ENCODE measurements at regions not wholly inside any gene's neighbourhood (a gene's known extent, or its start where the extent isn't known, plus 50 kb on each side); places are given as distances from the start of the nearest gene placed in this dataset.

DNA sequence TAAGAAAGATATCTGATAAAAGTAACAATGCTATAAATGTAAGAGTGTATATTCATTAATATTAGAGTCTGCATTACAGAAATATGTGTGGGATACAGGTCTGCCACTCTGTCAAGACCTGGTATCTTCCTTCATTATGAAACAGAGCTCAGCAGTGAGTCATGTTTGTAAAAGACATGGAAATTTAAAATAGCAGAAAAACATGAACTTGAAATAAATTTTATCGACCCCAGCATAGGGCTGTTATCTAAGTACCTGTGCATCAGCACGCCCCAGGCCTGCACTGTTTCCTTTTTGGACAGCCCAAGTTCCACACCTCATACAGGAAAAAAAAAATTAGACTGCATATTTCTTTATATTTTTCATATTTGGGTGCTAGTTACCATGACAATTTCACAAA lies 58.0 kb upstream of the ZPBP start:
- Histone ChIP-seq H3K27ac (ENCODE audit: extremely low read length, insufficient read depth, low read length) (no peak overlapping the region), H3K4me1 (ENCODE audit: insufficient read depth, low read length) (no peaks in the 10 kb centered on the region), H3K36me3 (replicated peaks in 1 of 2; ENCODE audit: control insufficient read depth in 1 of 2, insufficient read depth in 2 of 2, low read length in 2 of 2) (no peaks in the 10 kb centered on the region), H3K79me2 (ENCODE audit: insufficient read depth, low read length) (no peaks in the 10 kb centered on the region), H2AFZ (ENCODE audit: low read length) (no peak overlapping the region), H3K9ac (ENCODE audit: insufficient read depth, low read depth, low read length) (no peak overlapping the region), H3K9me3 (ENCODE audit: low read length) (no peaks in the 10 kb centered on the region), H3K27me3 (ENCODE audit: control insufficient read depth in 1 of 2, insufficient read depth in 2 of 2, low read length in 2 of 2) (0 out of 5 replicates have a peak, but pooled peaks cover 0 to 3% of the 10 kb centered on the region in 2 experiments), H3K4me3 (replicated peaks in 1 of 3; ENCODE audit: insufficient read depth in 1 of 3, low read depth in 2 of 3, low read length in 3 of 3) (no peak overlapping the region), H4K20me1 (ENCODE audit: insufficient read depth, low read length) (no peaks in the 10 kb centered on the region), H3K4me2 (ENCODE audit: low read depth, low read length) (no peak overlapping the region)
- TF ChIP-seq FLYWCH1 (CRISPR knock-in tag; IDR thresholded peaks at IDR 0.05) (no peak), FOXP1 (IDR thresholded peaks at IDR 0.05) (no peak), FOXP1 (CRISPR knock-in tag; IDR thresholded peaks at IDR 0.05) (no peak), ZNF343 (CRISPR knock-in tag; IDR thresholded peaks at IDR 0.05) (no peak), CBFB (CRISPR knock-in tag; IDR thresholded peaks at IDR 0.05) (no peak), ZNF263 (CRISPR knock-in tag; IDR thresholded peaks at IDR 0.05) (no peak), TRIM24 (CRISPR knock-in tag; IDR thresholded peaks at IDR 0.05) (no peak)
- ATAC-seq: no peak
- in situ Hi-C loops (cut with HindIII; ENCODE audit: extremely low pct_ligation_motif_present, low pct_unique_long_range_greater_than_20kb) (no loop called here), intact Hi-C loops (cut with micrococcal nuclease; ENCODE audit: unreplicated experiment) (no loop called here)
- ChIA-PET CTCF (ENCODE audit: low intra/inter-chr PET ratio, low total read pairs) (no interaction called here), POLR2A (no interaction called here)
- BruUV-seq (replicated peaks): no TSS peak
- FAIRE-seq: no peak
- no peak for DNase-seq (ENCODE audit: low spot score)
- 5% methylated on average over 2 of the region's 2 CpGs for WGBS (ENCODE audit: low lambda C conversion rate)

DNA sequence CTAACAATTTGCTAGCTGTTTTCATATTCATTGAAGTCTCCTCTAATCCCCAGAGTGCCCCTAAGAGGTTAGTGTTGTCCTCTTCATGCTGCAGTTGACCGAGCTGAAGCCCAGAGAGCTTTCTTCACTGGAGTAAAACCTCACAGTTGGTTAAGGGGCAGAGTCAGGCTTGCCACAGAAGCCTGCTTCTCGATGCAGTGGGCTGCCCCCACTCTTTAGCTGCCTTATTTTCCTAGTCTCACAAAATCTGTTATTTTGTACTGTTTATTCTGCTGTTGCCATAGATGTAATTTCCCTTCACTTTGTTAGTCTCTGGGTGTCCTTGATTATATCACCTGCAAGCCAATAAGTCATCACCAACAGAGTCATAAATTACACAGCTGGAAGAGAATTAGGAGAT lies 56.3 kb upstream of the ZPBP start:
- in situ Hi-C loops (cut with HindIII; ENCODE audit: extremely low pct_ligation_motif_present, low pct_unique_long_range_greater_than_20kb) (loop anchor here (10.0 to 25.0 kb wide), 2 partner anchors 265 to 538 kb away; no protein-coding TSS in a partner anchor), intact Hi-C loops (cut with micrococcal nuclease; ENCODE audit: unreplicated experiment) (no loop called here)
- Histone ChIP-seq H3K9me3 (ENCODE audit: low read length) (no peaks in the 10 kb centered on the region), H3K4me1 (ENCODE audit: insufficient read depth, low read length) (no peaks in the 10 kb centered on the region), H4K20me1 (ENCODE audit: insufficient read depth, low read length) (no peaks in the 10 kb centered on the region), H2AFZ (ENCODE audit: low read length) (no peak overlapping the region), H3K4me2 (ENCODE audit: low read depth, low read length) (no peak overlapping the region), H3K27ac (ENCODE audit: extremely low read length, insufficient read depth, low read length) (no peak overlapping the region), H3K9ac (ENCODE audit: insufficient read depth, low read depth, low read length) (no peak overlapping the region), H3K27me3 (ENCODE audit: control insufficient read depth in 1 of 2, insufficient read depth in 2 of 2, low read length in 2 of 2) (0 out of 5 replicates have a peak, but pooled peaks cover 0 to 3% of the 10 kb centered on the region in 2 experiments), H3K79me2 (ENCODE audit: insufficient read depth, low read length) (no peaks in the 10 kb centered on the region), H3K36me3 (replicated peaks in 1 of 2; ENCODE audit: control insufficient read depth in 1 of 2, insufficient read depth in 2 of 2, low read length in 2 of 2) (no peaks in the 10 kb centered on the region), H3K4me3 (replicated peaks in 1 of 3; ENCODE audit: insufficient read depth in 1 of 3, low read depth in 2 of 3, low read length in 3 of 3) (no peak overlapping the region)
- ChIA-PET POLR2A (no interaction called here), CTCF (ENCODE audit: low intra/inter-chr PET ratio, low total read pairs) (no interaction called here)
- 0% methylated on average over 2 of the region's 2 CpGs for WGBS (ENCODE audit: low lambda C conversion rate)
- no TSS peak for BruUV-seq (replicated peaks)
- FAIRE-seq: no peak
- DNase-seq (ENCODE audit: low spot score): no peak
- ATAC-seq: no peak
- TF ChIP-seq FIP1L1 (IDR thresholded peaks at IDR 0.05; ENCODE audit: borderline replicate concordance, insufficient read depth, low read depth, low read length) (no peak), ZNF350 (CRISPR knock-in tag; IDR thresholded peaks at IDR 0.05; ENCODE audit: borderline replicate concordance, low read depth) (no peak), CBX1 (IDR thresholded peaks at IDR 0.05; ENCODE audit: low read depth) (no peak), CENPT (CRISPR knock-in tag; IDR thresholded peaks at IDR 0.05; ENCODE audit: low read depth) (no peak), ZNF354B (CRISPR knock-in tag; IDR thresholded peaks at IDR 0.05) (no peak), SRF (IDR thresholded peaks at IDR 0.05; ENCODE audit: low read depth, low read length) (no peak), ZFX (CRISPR knock-in tag; IDR thresholded peaks at IDR 0.05; ENCODE audit: low read depth) (no peak), TBX2 (CRISPR knock-in tag; IDR thresholded peaks at IDR 0.05; ENCODE audit: borderline replicate concordance) (no peak)
- TF ChIP-seq, protein P1, sequence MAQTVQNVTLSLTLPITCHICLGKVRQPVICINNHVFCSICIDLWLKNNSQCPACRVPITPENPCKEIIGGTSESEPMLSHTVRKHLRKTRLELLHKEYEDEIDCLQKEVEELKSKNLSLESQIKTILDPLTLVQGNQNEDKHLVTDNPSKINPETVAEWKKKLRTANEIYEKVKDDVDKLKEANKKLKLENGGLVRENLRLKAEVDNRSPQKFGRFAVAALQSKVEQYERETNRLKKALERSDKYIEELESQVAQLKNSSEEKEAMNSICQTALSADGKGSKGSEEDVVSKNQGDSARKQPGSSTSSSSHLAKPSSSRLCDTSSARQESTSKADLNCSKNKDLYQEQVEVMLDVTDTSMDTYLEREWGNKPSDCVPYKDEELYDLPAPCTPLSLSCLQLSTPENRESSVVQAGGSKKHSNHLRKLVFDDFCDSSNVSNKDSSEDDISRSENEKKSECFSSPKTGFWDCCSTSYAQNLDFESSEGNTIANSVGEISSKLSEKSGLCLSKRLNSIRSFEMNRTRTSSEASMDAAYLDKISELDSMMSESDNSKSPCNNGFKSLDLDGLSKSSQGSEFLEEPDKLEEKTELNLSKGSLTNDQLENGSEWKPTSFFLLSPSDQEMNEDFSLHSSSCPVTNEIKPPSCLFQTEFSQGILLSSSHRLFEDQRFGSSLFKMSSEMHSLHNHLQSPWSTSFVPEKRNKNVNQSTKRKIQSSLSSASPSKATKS (CRISPR knock-in tag; IDR thresholded peaks at IDR 0.05): no peak
- TF ChIP-seq, protein P2, sequence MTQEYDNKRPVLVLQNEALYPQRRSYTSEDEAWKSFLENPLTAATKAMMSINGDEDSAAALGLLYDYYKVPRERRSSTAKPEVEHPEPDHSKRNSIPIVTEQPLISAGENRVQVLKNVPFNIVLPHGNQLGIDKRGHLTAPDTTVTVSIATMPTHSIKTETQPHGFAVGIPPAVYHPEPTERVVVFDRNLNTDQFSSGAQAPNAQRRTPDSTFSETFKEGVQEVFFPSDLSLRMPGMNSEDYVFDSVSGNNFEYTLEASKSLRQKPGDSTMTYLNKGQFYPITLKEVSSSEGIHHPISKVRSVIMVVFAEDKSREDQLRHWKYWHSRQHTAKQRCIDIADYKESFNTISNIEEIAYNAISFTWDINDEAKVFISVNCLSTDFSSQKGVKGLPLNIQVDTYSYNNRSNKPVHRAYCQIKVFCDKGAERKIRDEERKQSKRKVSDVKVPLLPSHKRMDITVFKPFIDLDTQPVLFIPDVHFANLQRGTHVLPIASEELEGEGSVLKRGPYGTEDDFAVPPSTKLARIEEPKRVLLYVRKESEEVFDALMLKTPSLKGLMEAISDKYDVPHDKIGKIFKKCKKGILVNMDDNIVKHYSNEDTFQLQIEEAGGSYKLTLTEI (CRISPR knock-in tag; conservative IDR thresholded peaks at IDR 0.05): no peak
